GM18907 (cell line): ENCODE measurements at regions not wholly inside any gene's neighbourhood (a gene's known extent, or its start where the extent isn't known, plus 50 kb on each side); places are given as distances from the start of the nearest gene placed in this dataset.
"Not testable (repeated sequence)": the region's sequence is repeated elsewhere in the genome, so short reads cannot be mapped to it uniquely, and the experiment has no call there.

Source experiments
- ATAC-seq: cut with Tn5 transposase; IDR thresholded peaks from one replicate; pipeline ENCODE4 v1.9.1; 2021; ENCODE audit warnings: mild to moderate bottlenecking, moderate library complexity; ENCODE audit not compliant: unreplicated experiment

- no peak for ATAC-seq
Measured at GRCh38 chr3:29011441-29011840, 269.4 kb upstream of the RBMS3 start.

- ATAC-seq, result no peak
Measured at GRCh38 chr3:29011966-29012365, 268.9 kb upstream of the RBMS3 start.

- ATAC-seq, result no peak
Measured at GRCh38 chr3:29022976-29023375, 257.9 kb upstream of the RBMS3 start.

GRCh38 chr3:29026286-29026685 is 254.6 kb upstream of the RBMS3 start:
- peak; percentile 99 for ATAC-seq

- peak; percentile 41 for ATAC-seq
Measured at GRCh38 chr3:29026959-29027358, 253.9 kb upstream of the RBMS3 start.

GRCh38 chr3:29031175-29031574 is 249.7 kb upstream of the RBMS3 start:
- not testable (repeated sequence) for ATAC-seq

GRCh38 chr3:29033511-29033910 is 247.4 kb upstream of the RBMS3 start:
- ATAC-seq, result no peak

- no peak for ATAC-seq
Measured at GRCh38 chr3:29050155-29050554, 230.7 kb upstream of the RBMS3 start.

GRCh38 chr3:29057326-29057725 is 223.5 kb upstream of the RBMS3 start:
- no peak for ATAC-seq

GRCh38 chr3:29064085-29064484 is 216.8 kb upstream of the RBMS3 start:
- no peak for ATAC-seq

GRCh38 chr3:29065211-29065785 is 215.6 kb upstream of the RBMS3 start:
- no peak for ATAC-seq

- no peak for ATAC-seq
Measured at GRCh38 chr3:29067007-29067406, 213.9 kb upstream of the RBMS3 start.

- no peak for ATAC-seq
Measured at GRCh38 chr3:29070959-29071634, 209.8 kb upstream of the RBMS3 start.

- ATAC-seq, result no peak
Measured at GRCh38 chr3:29072611-29073010, 208.3 kb upstream of the RBMS3 start.

- no peak for ATAC-seq
Measured at GRCh38 chr3:29077356-29077755, 203.5 kb upstream of the RBMS3 start.

- no peak for ATAC-seq
Measured at GRCh38 chr3:29079358-29079757, 201.5 kb upstream of the RBMS3 start.

GRCh38 chr3:29080967-29081366 is 199.9 kb upstream of the RBMS3 start:
- no peak for ATAC-seq

- no peak for ATAC-seq
Measured at GRCh38 chr3:29083081-29083480, 197.8 kb upstream of the RBMS3 start.

GRCh38 chr3:29083676-29084075 is 197.2 kb upstream of the RBMS3 start:
- ATAC-seq, result no peak

- no peak for ATAC-seq
Measured at GRCh38 chr3:29088579-29088978, 192.3 kb upstream of the RBMS3 start.

- no peak for ATAC-seq
Measured at GRCh38 chr3:29090912-29091597, 189.8 kb upstream of the RBMS3 start.

GRCh38 chr3:29091599-29092189 is 189.2 kb upstream of the RBMS3 start:
- ATAC-seq, result no peak
